Mesenchymal stem cell (in vitro differentiated cells and primary cell): ENCODE measurements at regions not wholly inside any gene's neighbourhood (a gene's known extent, or its start where the extent isn't known, plus 50 kb on each side); places are given as distances from the start of the nearest gene placed in this dataset.

Experiments
- DNase-seq: peaks from one replicate; pipeline ENCODE4 v3.0.0-alpha.2; 2013
- H2AFZ ChIP-seq: one replicate; pipeline ENCODE4 v1.6.1; 2013; ENCODE audit warnings: low read depth, mild to moderate bottlenecking, control low read depth, inconsistent platforms, low read length, moderate library complexity
- H2AK5ac ChIP-seq: 2 replicates; pipeline ENCODE4 v1.6.1; 2013; ENCODE audit warnings: low read length, moderate library complexity, mild to moderate bottlenecking, inconsistent platforms; ENCODE audit not compliant: severe bottlenecking
- H2BK120ac ChIP-seq: one replicate; pipeline ENCODE4 v1.6.1; 2013; ENCODE audit warnings: low read depth, mild to moderate bottlenecking, inconsistent platforms, low read length, moderate library complexity
- H2BK12ac ChIP-seq, 2 experiments: one replicate each; pipeline ENCODE4 v1.6.1; 2013; ENCODE audit warnings: inconsistent platforms in 2 of 2, low read length in 2 of 2, mild to moderate bottlenecking in 2 of 2, moderate library complexity in 2 of 2, control low read depth in 1 of 2
- H2BK15ac ChIP-seq: one replicate; pipeline ENCODE4 v1.6.1; 2013; ENCODE audit warnings: mild to moderate bottlenecking, low read depth, inconsistent platforms; ENCODE audit not compliant: poor library complexity, severe bottlenecking
- H2BK5ac ChIP-seq: 2 replicates; pipeline ENCODE4 v1.6.1; 2013; ENCODE audit warnings: low read depth, mild to moderate bottlenecking, low read length, control low read depth, inconsistent platforms; ENCODE audit not compliant: poor library complexity, severe bottlenecking
- H3K14ac ChIP-seq, 2 experiments: one replicate each; pipeline ENCODE4 v1.6.1; 2013; ENCODE audit warnings: inconsistent platforms in 2 of 2, low read length in 2 of 2, control low read depth in 1 of 2, mild to moderate bottlenecking in 1 of 2, moderate library complexity in 1 of 2
- H3K18ac ChIP-seq, 2 experiments: one replicate each; pipeline ENCODE4 v1.6.1; 2013; ENCODE audit warnings: inconsistent platforms in 2 of 2, low read length in 2 of 2, control low read depth in 1 of 2, low read depth in 1 of 2, mild to moderate bottlenecking in 1 of 2
- H3K23ac ChIP-seq, 2 experiments: one replicate each; pipeline ENCODE4 v1.6.1; 2013; ENCODE audit warnings: inconsistent platforms in 2 of 2, low read length in 2 of 2, mild to moderate bottlenecking in 2 of 2, moderate library complexity in 2 of 2, control low read depth in 1 of 2
- H3K27ac ChIP-seq: 2 replicates; pipeline ENCODE4 v1.5.1; 2013; ENCODE audit warnings: mild to moderate bottlenecking, moderate library complexity, low read length, control low read depth, inconsistent platforms; ENCODE audit not compliant: poor library complexity, severe bottlenecking
- H3K27me3 ChIP-seq, 2 experiments: 2 replicates each; pipeline versions ENCODE4 v1.6.1 to v1.7.0; 2013; ENCODE audit warnings: low read length in 2 of 2, mild to moderate bottlenecking in 2 of 2, moderate library complexity in 2 of 2, control low read depth in 1 of 2, inconsistent platforms in 1 of 2; ENCODE audit not compliant: control insufficient read depth in 1 of 2, insufficient read depth in 1 of 2
- H3K36me3 ChIP-seq, 2 experiments: 2 replicates each; pipeline versions ENCODE4 v1.6.1 to v1.7.0; 2013; ENCODE audit warnings: low read length in 2 of 2, control low read depth in 1 of 2, inconsistent platforms in 1 of 2, low read depth in 1 of 2, mild to moderate bottlenecking in 1 of 2; ENCODE audit not compliant: insufficient read depth in 2 of 2, control insufficient read depth in 1 of 2
- H3K4ac ChIP-seq, 2 experiments: one replicate each; pipeline ENCODE4 v1.6.1; 2013; ENCODE audit warnings: inconsistent platforms in 2 of 2, low read length in 2 of 2, mild to moderate bottlenecking in 2 of 2, moderate library complexity in 2 of 2, control low read depth in 1 of 2, low read depth in 1 of 2
- H3K4me1 ChIP-seq: 2 replicates; pipeline ENCODE4 v1.6.1; 2013; ENCODE audit warnings: low read depth, low read length, control low read depth; ENCODE audit not compliant: control insufficient read depth, insufficient read depth
- H3K4me2 ChIP-seq: 2 replicates; pipeline ENCODE4 v1.6.1; 2013; ENCODE audit warnings: low read length, mild to moderate bottlenecking, inconsistent platforms; ENCODE audit not compliant: poor library complexity, severe bottlenecking
- H3K4me3 ChIP-seq, 2 experiments: 2 replicates each; pipeline versions ENCODE4 v1.5.1 to v1.7.0; 2013; ENCODE audit warnings: low read length in 2 of 2, mild to moderate bottlenecking in 2 of 2, control low read depth in 1 of 2, low read depth in 1 of 2; ENCODE audit not compliant: insufficient read depth in 1 of 2
- H3K79me1 ChIP-seq: replicated peaks from 2 replicates; pipeline ENCODE4 v1.6.1; 2013; ENCODE audit warnings: mild to moderate bottlenecking, control low read depth, low read length, inconsistent platforms; ENCODE audit not compliant: poor library complexity, severe bottlenecking
- H3K9ac ChIP-seq: 2 replicates; pipeline ENCODE4 v1.7.0; 2013; ENCODE audit warnings: mild to moderate bottlenecking, low read length, moderate library complexity
- H3K9me3 ChIP-seq: 2 replicates; pipeline ENCODE4 v1.7.0; 2013; ENCODE audit warnings: mild to moderate bottlenecking, low read length; ENCODE audit not compliant: control insufficient read depth
- H4K8ac ChIP-seq: one replicate; pipeline ENCODE4 v1.6.1; 2013; ENCODE audit warnings: inconsistent platforms, mild to moderate bottlenecking, low read length, moderate library complexity
- H4K91ac ChIP-seq: one replicate; pipeline ENCODE4 v1.6.1; 2013; ENCODE audit warnings: mild to moderate bottlenecking, low read length, inconsistent platforms
- WGBS: methylation state at CpG from one replicate; pipeline ENCODE4 v1.1.7; 2013; ENCODE audit warnings: mixed read lengths; 5-methylcytosine and 5-hydroxymethylcytosine counted together

GRCh38 chr3:176765382-176765900, 431.8 kb downstream of the TBL1XR1 start:
- Histone ChIP-seq H3K79me1 (no peaks in the 10 kb centered on the region), H3K27ac (no peak overlapping the region), H3K9ac (no peak overlapping the region), H3K4me1 (no peaks in the 10 kb centered on the region), H3K4me2 (no peak overlapping the region), H3K18ac (no peak overlapping the region), H3K23ac (no peak overlapping the region), H4K8ac (no peak overlapping the region), H3K4me3 (no peak overlapping the region), H3K9me3 (peaks cover 7% of the 10 kb centered on the region), H2AFZ (no peak overlapping the region), H3K36me3 (no peaks in the 10 kb centered on the region), H2BK5ac (no peak overlapping the region), H2BK120ac (no peak overlapping the region), H2AK5ac (no peak overlapping the region), H3K14ac (no peak overlapping the region), H4K91ac (no peak overlapping the region), H2BK15ac (no peak overlapping the region), H3K27me3 (no peaks in the 10 kb centered on the region), H2BK12ac (no peak overlapping the region), H3K4ac (no peak overlapping the region)
- DNase-seq: no peak
- WGBS: 88% methylated on average over 2 of the region's 3 CpGs

- H3K4me3 ChIP-seq: no peak overlapping the region
- no peak overlapping the region for H4K8ac ChIP-seq
- H3K18ac ChIP-seq: no peak overlapping the region
- no peak overlapping the region for H2BK12ac ChIP-seq
- no peaks in the 10 kb centered on the region for H3K79me1 ChIP-seq
- H2AFZ ChIP-seq: no peak overlapping the region
- no peaks in the 10 kb centered on the region for H3K4me1 ChIP-seq
- H3K27ac ChIP-seq: no peak overlapping the region
- H3K9ac ChIP-seq: no peak overlapping the region
- no peak overlapping the region for H2BK5ac ChIP-seq
- H3K9me3 ChIP-seq: peaks cover 7% of the 10 kb centered on the region
- no peak overlapping the region for H2BK15ac ChIP-seq
- no peaks in the 10 kb centered on the region for H3K36me3 ChIP-seq
- no peak for DNase-seq
- H3K4me2 ChIP-seq: no peak overlapping the region
- no peak overlapping the region for H4K91ac ChIP-seq
- H3K23ac ChIP-seq: no peak overlapping the region
- no peak overlapping the region for H3K4ac ChIP-seq
- no peaks in the 10 kb centered on the region for H3K27me3 ChIP-seq
- H2AK5ac ChIP-seq: no peak overlapping the region
- no peak overlapping the region for H2BK120ac ChIP-seq
- H3K14ac ChIP-seq: no peak overlapping the region
Observed at GRCh38 chr3:176759815-176760506, 437.3 kb downstream of the TBL1XR1 start.

GRCh38 chr3:176757429-176757828, 439.9 kb downstream of the TBL1XR1 start:
- no peak overlapping the region for H2BK120ac ChIP-seq
- H3K23ac ChIP-seq: no peak overlapping the region
- no peak overlapping the region for H2AK5ac ChIP-seq
- H3K9me3 ChIP-seq: no peaks in the 10 kb centered on the region
- no peak for DNase-seq
- H2BK15ac ChIP-seq: no peak overlapping the region
- H3K4me1 ChIP-seq: no peaks in the 10 kb centered on the region
- no peak overlapping the region for H3K4ac ChIP-seq
- H4K91ac ChIP-seq: no peak overlapping the region
- no peak overlapping the region for H3K14ac ChIP-seq
- H2BK5ac ChIP-seq: no peak overlapping the region
- no peak overlapping the region for H3K4me2 ChIP-seq
- peaks cover 0 to 4% of the 10 kb centered on the region in 2 experiments for H3K27me3 ChIP-seq
- H3K27ac ChIP-seq: no peak overlapping the region
- H3K18ac ChIP-seq: no peak overlapping the region
- no peaks in the 10 kb centered on the region for H3K36me3 ChIP-seq
- no peak overlapping the region for H3K4me3 ChIP-seq
- H2BK12ac ChIP-seq: no peak overlapping the region
- H3K9ac ChIP-seq: no peak overlapping the region
- no peak overlapping the region for H4K8ac ChIP-seq
- no peaks in the 10 kb centered on the region for H3K79me1 ChIP-seq
- no peak overlapping the region for H2AFZ ChIP-seq

- H3K79me1 ChIP-seq: no peaks in the 10 kb centered on the region
- DNase-seq: no peak
- no peak overlapping the region for H3K23ac ChIP-seq
- no peak overlapping the region for H3K18ac ChIP-seq
- H3K4ac ChIP-seq: no peak overlapping the region
- no peak overlapping the region for H4K8ac ChIP-seq
- no peak overlapping the region for H2AK5ac ChIP-seq
- H3K9me3 ChIP-seq: no peaks in the 10 kb centered on the region
- no peak overlapping the region for H3K4me3 ChIP-seq
- no peaks in the 10 kb centered on the region for H3K4me1 ChIP-seq
- no peak overlapping the region for H3K9ac ChIP-seq
- no peak overlapping the region for H3K14ac ChIP-seq
- H3K27me3 ChIP-seq: peaks cover 0 to 4% of the 10 kb centered on the region in 2 experiments
- 91% methylated on average over 5 of the region's 6 CpGs for WGBS
- H3K4me2 ChIP-seq: no peak overlapping the region
- H2BK15ac ChIP-seq: no peak overlapping the region
- H2BK5ac ChIP-seq: no peak overlapping the region
- no peak overlapping the region for H2BK12ac ChIP-seq
- H3K36me3 ChIP-seq: no peaks in the 10 kb centered on the region
- H2BK120ac ChIP-seq: no peak overlapping the region
- no peak overlapping the region for H3K27ac ChIP-seq
- H2AFZ ChIP-seq: no peak overlapping the region
- no peak overlapping the region for H4K91ac ChIP-seq
Observed at GRCh38 chr3:176755977-176756376, 441.3 kb downstream of the TBL1XR1 start.
